ENCODE measurements at regions not wholly inside any gene's neighbourhood (a gene's known extent, or its start where the extent isn't known, plus 50 kb on each side); places are given as distances from the start of the nearest gene placed in this dataset.

- no peak for DNase-seq
Measured at GRCh38 chr11:115085461-115086210, 407.3 kb downstream of the NXPE2 start.

- DNase-seq: no peak
Measured at GRCh38 chr11:115087791-115088190, 409.5 kb downstream of the NXPE2 start.

- DNase-seq: no peak
Measured at GRCh38 chr11:115092516-115092915, 411.7 kb downstream of the CADM1 start.

GRCh38 chr11:115097796-115098408 lies 406.3 kb downstream of the CADM1 start:
- DNase-seq: no peak

- DNase-seq: no peak
Measured at GRCh38 chr11:115100706-115101105, 403.5 kb downstream of the CADM1 start.

- no peak for DNase-seq
Measured at GRCh38 chr11:115103921-115104320, 400.3 kb downstream of the CADM1 start.

GRCh38 chr11:115104851-115105453 lies 399.3 kb downstream of the CADM1 start:
- peak; percentile 23 for DNase-seq

- no peak for DNase-seq
Measured at GRCh38 chr11:115111066-115111465, 393.1 kb downstream of the CADM1 start.

- no peak for DNase-seq
Measured at GRCh38 chr11:115112754-115113153, 391.5 kb downstream of the CADM1 start.

- no peak for DNase-seq
Measured at GRCh38 chr11:115117956-115118493, 386.2 kb downstream of the CADM1 start.

- no peak for DNase-seq
Measured at GRCh38 chr11:115119146-115119545, 385.1 kb downstream of the CADM1 start.
